Effector memory CD4-positive, alpha-beta T cell (primary cell): ENCODE measurements at regions not wholly inside any gene's neighbourhood (a gene's known extent, or its start where the extent isn't known, plus 50 kb on each side); places are given as distances from the start of the nearest gene placed in this dataset.

ENCODE experiments used
- DNase-seq, 3 donors: peaks; one replicate each; pipeline ENCODE4 v3.0.0-alpha.2; 2020
- H3K27ac ChIP-seq: 2 replicates; pipeline ENCODE4 v1.7.0; 2013; ENCODE audit warnings: mild to moderate bottlenecking, low read length, moderate library complexity; ENCODE audit not compliant: insufficient read depth, poor library complexity, severe bottlenecking
- H3K27me3 ChIP-seq: replicated peaks from 2 replicates; pipeline ENCODE4 v1.7.0; 2013; ENCODE audit warnings: mild to moderate bottlenecking, low read length; ENCODE audit not compliant: insufficient read depth, control insufficient read depth, poor library complexity, severe bottlenecking
- H3K36me3 ChIP-seq: 2 replicates; pipeline ENCODE4 v1.7.0; 2013; ENCODE audit warnings: mild to moderate bottlenecking, low read length, moderate library complexity; ENCODE audit not compliant: control insufficient read depth, insufficient read depth
- H3K4me1 ChIP-seq: 2 replicates; pipeline ENCODE4 v1.7.0; 2013; ENCODE audit warnings: low read length, mild to moderate bottlenecking; ENCODE audit not compliant: control insufficient read depth, insufficient read depth, poor library complexity, severe bottlenecking
- H3K4me3 ChIP-seq: 2 replicates; pipeline ENCODE4 v1.7.0; 2013; ENCODE audit warnings: low read length, low read depth, mild to moderate bottlenecking; ENCODE audit not compliant: insufficient read depth, poor library complexity, severe bottlenecking
- H3K9me3 ChIP-seq: 2 replicates; pipeline ENCODE4 v1.7.0; 2013; ENCODE audit warnings: mild to moderate bottlenecking, low read length, moderate library complexity; ENCODE audit not compliant: control insufficient read depth

- no peak for DNase-seq
- Histone ChIP-seq H3K27ac (no peak overlapping the region), H3K9me3 (no peaks in the 10 kb centered on the region), H3K4me1 (no peaks in the 10 kb centered on the region), H3K4me3 (no peak overlapping the region), H3K36me3 (no peaks in the 10 kb centered on the region), H3K27me3 (no peaks in the 10 kb centered on the region)
These were observed 637.9 kb downstream of the NLGN4Y start for GRCh38 chrY:15162211-15162610.

- no peaks in the 10 kb centered on the region for H3K4me1 ChIP-seq
- H3K27ac ChIP-seq: no peak overlapping the region
- no peaks in the 10 kb centered on the region for H3K36me3 ChIP-seq
- no peak overlapping the region for H3K4me3 ChIP-seq
- DNase-seq: no peak
- H3K27me3 ChIP-seq: no peaks in the 10 kb centered on the region
- no peaks in the 10 kb centered on the region for H3K9me3 ChIP-seq
These were observed 655.6 kb downstream of the NLGN4Y start for GRCh38 chrY:15179890-15180289.

GRCh38 chrY:15229056-15229455 lies 704.7 kb downstream of the NLGN4Y start:
- H3K4me3 ChIP-seq: no peak overlapping the region
- DNase-seq: no peak
- H3K4me1 ChIP-seq: no peaks in the 10 kb centered on the region
- H3K27ac ChIP-seq: no peak overlapping the region
- no peaks in the 10 kb centered on the region for H3K36me3 ChIP-seq
- no peaks in the 10 kb centered on the region for H3K9me3 ChIP-seq
- H3K27me3 ChIP-seq: no peaks in the 10 kb centered on the region

- H3K4me3 ChIP-seq: no peak overlapping the region
- no peaks in the 10 kb centered on the region for H3K9me3 ChIP-seq
- no peak for DNase-seq
- H3K27ac ChIP-seq: no peak overlapping the region
- no peaks in the 10 kb centered on the region for H3K4me1 ChIP-seq
- H3K27me3 ChIP-seq: no peaks in the 10 kb centered on the region
- no peaks in the 10 kb centered on the region for H3K36me3 ChIP-seq
These were observed 715.3 kb downstream of the NLGN4Y start for GRCh38 chrY:15239596-15240132.

- no peak overlapping the region for H3K4me3 ChIP-seq
- no peaks in the 10 kb centered on the region for H3K36me3 ChIP-seq
- H3K27me3 ChIP-seq: no peaks in the 10 kb centered on the region
- no peaks in the 10 kb centered on the region for H3K4me1 ChIP-seq
- no peak overlapping the region for H3K27ac ChIP-seq
- no peak for DNase-seq
- H3K9me3 ChIP-seq: no peaks in the 10 kb centered on the region
These were observed 735.0 kb downstream of the NLGN4Y start for GRCh38 chrY:15259286-15259685.

- DNase-seq: no peak
- Histone ChIP-seq H3K36me3 (no peaks in the 10 kb centered on the region), H3K27ac (no peak overlapping the region), H3K9me3 (no peaks in the 10 kb centered on the region), H3K4me3 (no peak overlapping the region), H3K27me3 (no peaks in the 10 kb centered on the region), H3K4me1 (no peaks in the 10 kb centered on the region)
These were observed 762.2 kb downstream of the NLGN4Y start for GRCh38 chrY:15286572-15286971.

- Histone ChIP-seq H3K36me3 (no peaks in the 10 kb centered on the region), H3K27ac (no peak overlapping the region), H3K4me3 (no peak overlapping the region), H3K9me3 (no peaks in the 10 kb centered on the region), H3K27me3 (no peaks in the 10 kb centered on the region), H3K4me1 (no peaks in the 10 kb centered on the region)
- no peak for DNase-seq
These were observed 765.5 kb downstream of the NLGN4Y start for GRCh38 chrY:15289821-15290220.

- Histone ChIP-seq H3K36me3 (no peaks in the 10 kb centered on the region), H3K27me3 (no peaks in the 10 kb centered on the region), H3K27ac (no peak overlapping the region), H3K4me3 (no peak overlapping the region), H3K9me3 (no peaks in the 10 kb centered on the region), H3K4me1 (no peaks in the 10 kb centered on the region)
- no peak for DNase-seq
These were observed 768.6 kb downstream of the NLGN4Y start for GRCh38 chrY:15292881-15293280.

GRCh38 chrY:15301879-15302278 lies 777.5 kb downstream of the NLGN4Y start:
- H3K27ac ChIP-seq: no peak overlapping the region

GRCh38 chrY:15312166-15312565 lies 787.8 kb downstream of the NLGN4Y start:
- no peak overlapping the region for H3K4me3 ChIP-seq
- no peaks in the 10 kb centered on the region for H3K4me1 ChIP-seq
- no peaks in the 10 kb centered on the region for H3K36me3 ChIP-seq
- DNase-seq: no peak
- H3K27ac ChIP-seq: no peak overlapping the region
- H3K27me3 ChIP-seq: no peaks in the 10 kb centered on the region
- H3K9me3 ChIP-seq: no peaks in the 10 kb centered on the region

More at GRCh38 chrY:15301879-15302278, 777.5 kb downstream of the NLGN4Y start:
- Histone ChIP-seq H3K27me3 (no peaks in the 10 kb centered on the region), H3K9me3 (no peaks in the 10 kb centered on the region), H3K36me3 (no peaks in the 10 kb centered on the region), H3K4me3 (no peak overlapping the region), H3K4me1 (no peaks in the 10 kb centered on the region)
- no peak for DNase-seq
